Inflammatory macrophage treated with lipopolysaccharide for 1 hour (primary cell): ENCODE measurements at regions not wholly inside any gene's neighbourhood (a gene's known extent, or its start where the extent isn't known, plus 50 kb on each side); places are given as distances from the start of the nearest gene placed in this dataset.

ENCODE experiments used
- DNase-seq, 2 donors: peaks; one replicate each; pipeline ENCODE4 v3.0.0-alpha.2; 2020 to 2022

DNA sequence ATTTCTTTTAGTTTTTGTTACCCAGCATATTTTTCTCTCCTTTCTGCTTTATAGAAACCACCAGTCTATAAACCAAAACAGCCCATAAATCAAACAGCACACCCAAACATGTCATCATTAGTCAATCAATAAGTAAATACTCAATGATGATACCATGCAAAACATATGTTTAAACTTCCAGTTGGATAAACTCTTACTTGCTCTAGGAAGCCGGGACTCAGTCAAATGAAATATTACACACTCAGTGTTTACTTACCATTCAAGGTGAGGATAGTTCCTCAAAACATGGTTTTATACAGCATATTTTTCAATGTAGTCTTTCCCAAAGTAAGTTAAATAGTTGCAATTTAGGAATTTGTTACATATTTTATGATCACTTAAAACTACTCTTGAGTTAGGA lies 343.6 kb upstream of the NXPH2 start:
- DNase-seq, result no peak

GRCh38 chr2:139122711-139123158 lies 342.5 kb upstream of the NXPH2 start:
- DNase-seq, result no peak

DNA sequence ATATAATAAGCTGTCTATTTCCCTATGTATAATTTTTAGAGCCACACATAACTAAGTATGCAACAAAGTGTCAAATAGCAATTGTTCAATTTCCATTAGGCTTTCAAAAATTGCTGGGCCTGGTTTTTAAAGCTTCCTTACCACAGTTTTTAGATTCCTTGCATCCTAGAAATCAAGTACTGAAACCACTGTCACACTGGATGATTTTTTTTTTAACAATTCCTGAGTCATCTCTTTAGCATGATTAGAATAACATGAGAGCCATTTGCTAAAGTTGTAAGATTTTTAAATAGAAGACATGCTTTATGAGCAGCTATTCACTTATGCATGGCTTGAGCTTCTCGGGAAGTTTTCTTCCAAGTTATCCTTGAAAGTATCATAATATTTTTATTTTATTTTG lies 319.5 kb upstream of the NXPH2 start:
- no peak for DNase-seq

DNA sequence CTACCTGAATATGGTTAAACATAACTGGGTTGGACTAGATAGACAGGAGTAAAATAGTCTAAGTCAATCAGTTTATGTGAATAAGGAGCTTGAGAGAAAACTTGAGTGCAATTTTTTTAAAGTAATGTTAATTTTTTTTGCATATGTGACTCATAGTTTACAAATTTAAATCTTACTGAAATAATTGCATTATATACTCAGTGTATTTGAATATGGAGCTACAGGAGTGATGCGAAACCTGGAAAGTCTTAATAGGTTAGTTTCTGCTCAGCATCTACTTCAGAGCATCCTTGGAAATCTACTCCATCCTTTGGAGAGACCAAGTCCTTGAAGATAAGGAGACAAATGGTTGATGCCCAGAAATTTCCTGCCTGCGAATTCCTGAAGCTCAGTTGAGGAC lies 318.8 kb upstream of the NXPH2 start:
- DNase-seq, result no peak

- DNase-seq, result no peak
Observed at GRCh38 chr2:139083121-139083520, 302.9 kb upstream of the NXPH2 start.

DNA sequence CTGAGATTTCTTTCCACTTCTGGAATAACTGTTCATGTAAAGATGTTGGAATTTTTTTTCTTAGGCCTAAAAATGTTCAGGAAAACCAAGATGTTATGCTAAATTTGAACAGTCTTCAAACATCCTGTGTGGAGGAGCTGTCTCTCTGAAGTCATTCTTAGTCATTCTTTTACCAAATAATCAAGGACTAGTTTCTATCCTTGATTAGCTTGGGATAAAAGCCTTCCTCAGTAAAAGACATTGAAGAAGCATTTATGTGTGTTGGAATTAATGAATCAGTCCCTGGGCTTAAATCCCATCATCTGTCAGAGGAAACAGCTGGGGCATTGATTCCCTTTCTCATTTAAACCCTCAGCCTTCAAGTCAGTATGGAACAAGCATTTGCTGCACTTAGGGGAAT lies 300.1 kb upstream of the NXPH2 start:
- DNase-seq, result no peak

GRCh38 chr2:139079311-139079710 lies 299.1 kb upstream of the NXPH2 start:
- DNase-seq, result no peak

- DNase-seq, result no peak
Observed at GRCh38 chr2:139078376-139078775, 298.2 kb upstream of the NXPH2 start.

DNA sequence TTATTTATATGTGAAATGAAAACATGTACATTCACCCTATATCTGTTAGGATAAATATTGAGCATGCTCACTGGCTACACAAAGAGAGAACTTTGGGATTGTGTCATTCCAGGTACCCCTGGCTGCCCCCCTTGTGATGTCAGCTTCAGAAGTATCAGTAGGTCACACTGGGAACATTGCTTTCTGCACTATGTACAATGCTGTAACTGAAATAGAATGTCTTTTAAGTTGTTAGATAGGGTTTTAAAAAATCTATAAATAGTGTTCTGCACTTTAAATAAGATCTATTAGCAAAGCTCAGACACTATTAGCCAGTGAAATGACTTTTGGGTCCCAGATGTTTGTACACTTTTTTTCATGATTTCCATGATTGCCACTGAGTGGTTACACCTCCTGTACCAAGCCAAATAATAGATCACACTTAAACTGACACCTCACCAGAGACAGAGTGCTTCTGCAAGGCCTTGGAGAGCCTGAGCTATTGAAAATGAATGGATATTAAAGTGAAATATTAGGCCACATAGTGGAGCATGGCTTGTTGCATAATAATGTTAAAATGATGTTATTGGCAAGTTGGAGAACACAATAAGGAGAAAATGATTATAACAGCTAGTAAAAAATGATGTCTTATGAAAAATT lies 297.0 kb upstream of the NXPH2 start:
- no peak for DNase-seq

DNA sequence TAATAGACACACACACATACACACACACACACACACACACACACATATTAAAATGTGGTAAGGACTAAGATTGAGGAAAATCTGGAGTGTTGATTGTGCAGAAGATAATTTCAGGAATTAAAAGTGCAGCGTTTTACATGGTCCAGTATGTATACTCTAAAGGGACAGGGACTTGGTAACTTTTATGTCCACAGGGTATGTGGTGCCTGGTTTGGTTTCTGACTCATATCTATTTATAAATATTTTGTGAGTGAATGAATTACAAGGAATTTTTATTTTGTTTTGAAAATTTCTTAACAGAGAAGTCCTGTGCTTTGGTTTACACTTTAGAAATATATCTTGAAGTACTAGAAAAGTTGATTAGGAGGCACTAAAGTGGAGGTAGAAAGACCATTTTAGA lies 287.7 kb upstream of the NXPH2 start:
- DNase-seq, result no peak

GRCh38 chr2:139067072-139067471 lies 286.9 kb upstream of the NXPH2 start:
- DNase-seq, result no peak

GRCh38 chr2:139064159-139064558 lies 284.0 kb upstream of the NXPH2 start:
- no peak for DNase-seq

DNA sequence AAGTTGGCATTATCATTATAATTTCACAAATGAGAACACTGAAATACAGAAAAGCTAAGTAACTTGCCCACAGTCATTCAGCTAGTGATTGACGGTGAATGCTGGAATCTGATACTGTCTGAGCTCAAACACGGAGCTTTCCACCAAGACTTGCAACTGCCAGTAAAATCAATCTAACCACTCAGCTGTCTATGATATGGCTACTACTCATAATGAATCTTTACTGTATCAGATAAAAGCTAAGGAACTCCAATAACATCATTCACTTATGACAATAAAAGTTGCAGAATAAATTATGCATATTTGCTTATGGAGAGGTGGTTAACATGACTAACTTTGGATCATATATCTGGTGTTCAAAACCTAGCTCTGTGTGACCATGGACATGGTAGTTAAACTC lies 279.4 kb upstream of the NXPH2 start:
- no peak for DNase-seq

GRCh38 chr2:139055202-139055601 lies 275.0 kb upstream of the NXPH2 start:
- DNase-seq, result no peak

- DNase-seq, result no peak
Observed at GRCh38 chr2:139048017-139048416, 267.8 kb upstream of the NXPH2 start.

DNA sequence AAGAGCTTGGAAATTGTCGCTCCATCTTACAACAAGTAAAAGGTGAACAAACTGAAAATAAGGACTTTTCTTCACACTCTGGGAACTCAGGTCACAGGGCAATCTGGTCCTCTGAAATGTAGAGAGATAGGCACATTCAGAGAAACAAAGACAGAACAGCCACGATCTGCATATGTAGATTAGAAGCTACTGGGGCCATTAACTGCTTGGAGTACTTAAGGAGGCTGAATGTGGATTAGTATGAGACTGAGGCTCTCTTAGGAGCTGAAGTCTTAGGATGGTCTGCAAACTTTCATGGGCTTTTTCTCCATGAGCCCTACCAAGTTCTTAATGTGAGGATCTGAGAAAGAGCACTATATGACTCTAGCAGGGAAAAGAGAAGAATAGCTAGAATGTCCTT lies 265.3 kb upstream of the NXPH2 start:
- DNase-seq, result no peak

DNA sequence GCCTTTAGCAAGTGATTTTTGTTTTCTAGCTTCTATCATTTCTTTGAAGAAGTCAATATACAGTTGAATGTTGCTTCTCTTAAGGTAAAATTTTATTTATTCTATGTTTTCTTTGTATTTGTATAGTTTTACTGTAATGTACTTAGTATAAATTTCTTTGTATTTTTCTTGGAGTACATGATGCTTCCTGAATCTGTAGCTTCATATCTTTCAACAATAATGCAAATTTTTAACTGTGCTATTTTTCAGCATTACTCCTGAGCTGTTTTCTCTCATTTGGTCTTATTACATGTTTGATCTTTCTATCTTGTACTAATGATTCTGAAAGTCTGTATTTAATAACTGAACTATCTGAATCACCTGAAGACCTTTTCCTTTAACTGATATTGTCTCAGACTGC lies 253.9 kb upstream of the NXPH2 start:
- DNase-seq, result no peak

DNA sequence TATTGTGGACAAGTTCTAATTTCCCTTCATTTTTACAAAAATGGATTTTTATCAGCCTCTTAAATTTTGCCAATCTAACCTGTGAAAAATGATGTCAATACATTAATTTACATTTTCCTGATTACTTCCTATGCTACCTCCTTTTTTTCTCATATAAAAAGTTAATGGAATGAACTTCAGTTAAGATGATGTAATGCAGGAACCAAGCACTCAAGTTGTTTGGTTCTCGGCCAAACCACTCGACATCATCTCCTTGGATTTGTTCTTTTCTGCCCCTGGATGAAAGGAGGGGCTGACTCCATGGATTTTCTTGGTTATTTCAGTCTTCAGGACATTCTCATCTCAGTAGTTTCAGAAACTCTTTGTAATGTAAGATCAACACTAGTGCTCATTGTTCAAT lies 253.1 kb upstream of the NXPH2 start:
- no peak for DNase-seq

DNA sequence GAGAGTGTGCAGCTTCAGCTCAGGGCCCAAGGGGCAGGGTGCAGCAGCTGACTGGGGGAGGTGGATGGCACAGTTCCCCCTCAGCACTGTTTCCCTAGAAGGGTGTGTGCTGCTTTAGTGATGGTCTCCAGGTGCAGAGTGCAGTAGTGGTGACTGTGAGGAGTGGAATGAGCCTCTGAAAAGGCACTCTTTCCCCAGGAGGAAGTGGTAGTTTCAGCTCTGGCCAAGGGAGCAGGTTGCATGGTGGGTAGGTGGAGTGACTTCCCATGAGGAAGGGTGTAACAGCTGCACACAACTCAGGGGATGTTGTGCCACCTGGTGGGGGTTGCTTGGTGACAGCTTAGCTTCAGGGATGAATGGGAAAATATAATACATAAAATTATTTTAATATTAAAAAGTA lies 251.5 kb upstream of the NXPH2 start:
- no peak for DNase-seq

DNA sequence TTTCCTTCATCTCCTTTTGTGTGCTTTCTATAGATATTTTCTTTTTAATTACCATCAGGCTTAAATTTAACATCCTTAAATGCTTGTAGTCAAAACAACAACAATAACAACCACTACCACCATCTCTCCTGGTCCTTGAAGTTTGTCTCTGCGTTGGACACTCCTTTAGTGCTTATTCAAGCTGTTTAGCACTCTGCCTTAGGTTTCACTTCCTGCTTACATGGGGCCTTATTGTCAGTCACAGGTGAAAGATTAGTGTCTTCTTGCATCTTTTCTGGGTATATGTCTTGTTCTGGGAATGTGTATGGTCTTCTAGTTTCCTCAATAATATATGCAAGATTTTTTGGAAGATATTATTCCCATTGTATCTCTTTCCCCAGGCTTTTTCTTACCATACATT lies 240.1 kb upstream of the NXPH2 start:
- DNase-seq, result no peak

- DNase-seq, result no peak
Observed at GRCh38 chr2:139018252-139018651, 238.1 kb upstream of the NXPH2 start.

DNA sequence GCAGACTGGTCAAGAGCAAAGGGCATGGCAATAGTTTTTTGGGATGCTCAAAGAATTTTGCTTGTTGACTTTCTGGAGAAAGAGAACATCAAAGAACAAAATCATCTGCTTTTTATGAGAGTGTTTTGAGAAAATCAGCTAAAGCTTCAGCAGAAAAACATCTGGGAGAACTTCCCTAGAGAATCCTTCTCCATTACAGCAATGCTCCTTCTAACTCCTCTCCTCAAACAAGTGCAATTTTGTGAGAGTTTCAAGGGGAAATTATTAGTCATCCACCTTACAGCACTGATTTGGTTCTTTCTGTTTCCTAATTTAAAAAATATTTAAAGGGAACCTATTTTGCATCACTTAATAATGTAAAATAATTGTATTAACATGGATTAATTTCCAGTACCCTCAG lies 226.9 kb upstream of the NXPH2 start:
- DNase-seq, result no peak

GRCh38 chr2:139000131-139000785 lies 220.1 kb upstream of the NXPH2 start:
- no peak for DNase-seq

DNA sequence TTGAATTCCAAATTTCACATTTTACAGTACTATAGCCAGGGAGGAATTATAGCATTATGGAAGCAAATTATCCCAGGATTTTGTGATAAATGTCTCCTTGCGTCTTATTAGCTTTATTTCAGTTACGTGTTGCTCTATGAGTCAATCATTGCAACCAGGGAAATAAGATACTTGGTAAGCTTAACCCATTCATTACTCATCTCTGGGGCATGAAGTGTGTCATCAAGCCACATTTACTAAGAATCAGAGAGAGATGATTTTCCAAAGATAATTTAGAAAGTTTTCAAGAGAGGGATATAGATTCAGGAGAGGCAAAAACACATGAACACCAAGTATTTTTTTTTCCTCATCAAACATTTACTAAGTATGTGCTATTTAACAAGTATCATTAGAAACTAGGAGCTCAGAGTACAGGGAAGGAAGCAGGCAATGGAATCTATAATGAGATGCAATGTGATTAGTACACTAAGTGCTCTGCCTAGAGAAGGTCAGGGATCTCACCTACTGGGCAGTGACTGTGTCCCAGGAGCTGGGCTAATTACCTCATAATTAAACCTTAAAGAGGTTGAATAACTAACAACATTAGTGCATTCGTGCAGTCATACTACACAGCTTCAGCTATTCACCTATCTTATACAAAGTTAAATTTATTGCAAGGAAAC lies 217.8 kb upstream of the NXPH2 start:
- no peak for DNase-seq

- no peak for DNase-seq
Observed at GRCh38 chr2:138997346-138997745, 217.2 kb upstream of the NXPH2 start.
